Mesothelial cell of epicardium (in vitro differentiated cells): ENCODE measurements at regions not wholly inside any gene's neighbourhood (a gene's known extent, or its start where the extent isn't known, plus 50 kb on each side); places are given as distances from the start of the nearest gene placed in this dataset.

Experiments
- DNase-seq, 2 experiments: peaks; one replicate each; pipeline ENCODE4 v3.0.0; 2021; ENCODE audit warnings: low spot score in 2 of 2; ENCODE audit not compliant: unreplicated experiment in 2 of 2
- H3K27ac Mint-ChIP-seq: 2 replicates; pipeline ENCODE4 v1.8.0; 2021; ENCODE audit warnings: mixed read lengths
- H3K27me3 Mint-ChIP-seq: 2 replicates; pipeline ENCODE4 v1.8.0; 2021; ENCODE audit warnings: low read depth, mixed read lengths
- H3K36me3 Mint-ChIP-seq: 2 replicates; pipeline ENCODE4 v1.8.0; 2021; ENCODE audit warnings: mixed read lengths
- H3K4me1 Mint-ChIP-seq: 2 replicates; pipeline ENCODE4 v1.8.0; 2021; ENCODE audit warnings: mixed read lengths
- H3K4me3 Mint-ChIP-seq: 2 replicates; pipeline ENCODE4 v1.8.0; 2021; ENCODE audit warnings: mild to moderate bottlenecking, moderate library complexity, mixed read lengths
- H3K9me3 Mint-ChIP-seq: 2 replicates; pipeline ENCODE4 v1.8.0; 2021; ENCODE audit warnings: mixed read lengths
- TF ChIP-seq, protein P1 (sequence below): fragments of 200-600 bp; sonication (generic); IDR thresholded peaks from one replicate; pipeline ENCODE4 v1.5.0; 2021; ENCODE audit warnings: antibody characterized with exemption; ENCODE audit not compliant: unreplicated experiment

DNA sequence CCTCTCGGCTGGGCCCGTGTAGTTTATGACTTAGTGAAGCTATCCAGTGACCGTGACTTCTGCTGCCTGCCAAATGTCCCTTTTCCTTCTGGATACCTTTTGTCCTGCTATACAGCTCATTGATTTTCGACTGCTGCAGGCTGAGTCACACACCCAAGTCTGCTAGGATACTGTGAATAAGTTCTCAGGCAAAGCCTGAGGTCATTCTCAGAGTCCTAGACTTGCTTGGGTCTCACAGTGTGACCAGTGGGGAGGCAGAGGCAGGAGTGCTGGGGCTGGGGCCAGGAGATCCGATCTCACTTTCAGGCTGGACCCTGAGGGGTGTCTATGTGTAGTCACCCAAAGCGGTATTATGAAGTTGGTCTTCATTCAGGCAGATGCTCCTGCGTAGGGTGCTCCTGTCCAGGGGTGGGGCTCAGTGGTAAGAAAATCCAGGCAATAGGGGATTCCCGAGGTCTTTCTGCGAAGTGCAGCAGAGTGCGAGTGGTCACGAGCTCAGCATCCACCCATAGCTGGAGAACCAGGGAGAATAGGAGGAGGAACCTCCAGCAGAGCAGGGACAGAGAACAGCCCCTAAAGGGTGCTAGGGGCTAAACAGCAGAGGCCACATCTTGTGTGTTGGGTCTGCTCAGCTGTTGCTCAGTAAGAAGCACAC lies 268.6 kb upstream of the NCKAP5 start:
- no peak overlapping the region for H3K27ac Mint-ChIP-seq
- no peaks in the 10 kb centered on the region for H3K36me3 Mint-ChIP-seq
- TF ChIP-seq, protein P1, sequence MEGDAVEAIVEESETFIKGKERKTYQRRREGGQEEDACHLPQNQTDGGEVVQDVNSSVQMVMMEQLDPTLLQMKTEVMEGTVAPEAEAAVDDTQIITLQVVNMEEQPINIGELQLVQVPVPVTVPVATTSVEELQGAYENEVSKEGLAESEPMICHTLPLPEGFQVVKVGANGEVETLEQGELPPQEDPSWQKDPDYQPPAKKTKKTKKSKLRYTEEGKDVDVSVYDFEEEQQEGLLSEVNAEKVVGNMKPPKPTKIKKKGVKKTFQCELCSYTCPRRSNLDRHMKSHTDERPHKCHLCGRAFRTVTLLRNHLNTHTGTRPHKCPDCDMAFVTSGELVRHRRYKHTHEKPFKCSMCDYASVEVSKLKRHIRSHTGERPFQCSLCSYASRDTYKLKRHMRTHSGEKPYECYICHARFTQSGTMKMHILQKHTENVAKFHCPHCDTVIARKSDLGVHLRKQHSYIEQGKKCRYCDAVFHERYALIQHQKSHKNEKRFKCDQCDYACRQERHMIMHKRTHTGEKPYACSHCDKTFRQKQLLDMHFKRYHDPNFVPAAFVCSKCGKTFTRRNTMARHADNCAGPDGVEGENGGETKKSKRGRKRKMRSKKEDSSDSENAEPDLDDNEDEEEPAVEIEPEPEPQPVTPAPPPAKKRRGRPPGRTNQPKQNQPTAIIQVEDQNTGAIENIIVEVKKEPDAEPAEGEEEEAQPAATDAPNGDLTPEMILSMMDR, result no peak
- peaks cover 2% of the 10 kb centered on the region for H3K27me3 Mint-ChIP-seq
- H3K9me3 Mint-ChIP-seq, result peaks cover 4% of the 10 kb centered on the region
- DNase-seq, result no peak
- no peaks in the 10 kb centered on the region for H3K4me1 Mint-ChIP-seq
- no peak overlapping the region for H3K4me3 Mint-ChIP-seq

DNA sequence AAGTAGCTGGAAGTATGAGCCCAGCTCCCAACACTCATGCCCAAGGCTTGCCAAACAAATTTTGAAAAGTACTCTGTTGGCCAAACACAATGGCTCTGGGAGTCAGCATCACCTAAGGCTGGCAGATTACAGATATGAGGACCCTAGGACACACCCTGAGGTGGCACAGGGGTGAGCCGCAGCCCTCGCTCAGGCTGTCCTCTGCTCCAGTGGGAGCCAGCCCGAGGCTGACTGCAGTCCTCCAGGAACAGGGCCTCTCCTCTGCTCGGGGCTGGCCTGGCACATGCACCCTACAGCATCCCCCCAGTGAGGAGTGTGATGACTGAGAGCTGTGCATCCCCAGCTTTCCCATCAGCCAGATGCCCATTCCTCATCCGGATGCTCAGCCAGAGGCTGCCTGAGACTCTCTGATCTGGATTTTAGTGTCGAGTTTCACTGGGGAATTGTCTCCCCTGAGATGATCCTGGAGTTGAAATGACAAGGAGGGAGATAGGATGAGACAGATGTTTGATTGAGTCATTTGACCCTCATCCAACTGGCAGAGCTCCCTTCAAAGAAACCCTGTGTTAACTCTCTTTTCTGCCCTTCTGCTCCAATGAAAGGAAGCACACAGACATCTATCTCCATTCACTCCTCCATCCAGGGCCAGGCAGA lies 269.3 kb upstream of the NCKAP5 start:
- no peak for DNase-seq
- TF ChIP-seq, protein P1, result no peak
- peaks cover 2% of the 10 kb centered on the region for H3K27me3 Mint-ChIP-seq
- H3K36me3 Mint-ChIP-seq, result no peaks in the 10 kb centered on the region
- peaks cover 4% of the 10 kb centered on the region for H3K9me3 Mint-ChIP-seq
- H3K27ac Mint-ChIP-seq, result no peak overlapping the region
- no peaks in the 10 kb centered on the region for H3K4me1 Mint-ChIP-seq
- no peak overlapping the region for H3K4me3 Mint-ChIP-seq

DNA sequence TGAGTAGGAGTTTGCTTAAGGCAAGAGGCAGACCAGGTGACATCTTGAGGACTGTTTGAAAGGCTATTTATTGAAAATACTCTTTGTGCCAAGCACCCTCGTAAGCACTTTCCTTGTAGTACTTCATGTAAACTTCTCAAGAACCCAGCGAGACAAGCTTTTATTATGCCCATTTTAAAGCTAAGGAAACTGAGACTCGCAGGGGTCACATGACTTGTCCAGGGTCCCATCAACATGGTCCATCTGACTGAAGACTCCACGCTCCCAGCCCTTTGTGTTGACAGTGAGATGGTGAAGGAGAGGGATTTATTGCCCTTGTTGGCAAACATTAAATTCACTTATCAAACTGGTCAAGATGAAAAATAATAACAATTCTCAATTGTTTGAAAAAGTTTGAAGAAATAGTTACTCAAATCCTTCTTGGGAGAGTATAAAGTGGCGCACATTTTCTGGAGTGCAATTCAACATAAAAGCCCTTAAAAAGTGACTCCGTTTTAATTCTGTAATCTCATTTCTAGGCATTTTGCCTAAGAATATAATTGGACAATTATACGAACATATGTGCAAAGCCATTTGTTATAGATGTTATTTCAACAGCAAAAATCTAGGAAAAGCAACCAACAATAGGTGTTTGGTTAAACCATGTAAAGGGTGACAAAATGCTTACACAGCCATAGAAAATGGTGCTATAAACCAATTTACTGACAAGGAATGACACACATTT lies 270.5 kb upstream of the NCKAP5 start:
- Mint-ChIP-seq H3K27me3 (peaks cover 2% of the 10 kb centered on the region), H3K9me3 (peaks cover 4% of the 10 kb centered on the region), H3K4me1 (no peaks in the 10 kb centered on the region), H3K27ac (no peak overlapping the region), H3K36me3 (no peaks in the 10 kb centered on the region), H3K4me3 (no peak overlapping the region)
- DNase-seq, result no peak
- TF ChIP-seq, protein P1, result no peak

DNA sequence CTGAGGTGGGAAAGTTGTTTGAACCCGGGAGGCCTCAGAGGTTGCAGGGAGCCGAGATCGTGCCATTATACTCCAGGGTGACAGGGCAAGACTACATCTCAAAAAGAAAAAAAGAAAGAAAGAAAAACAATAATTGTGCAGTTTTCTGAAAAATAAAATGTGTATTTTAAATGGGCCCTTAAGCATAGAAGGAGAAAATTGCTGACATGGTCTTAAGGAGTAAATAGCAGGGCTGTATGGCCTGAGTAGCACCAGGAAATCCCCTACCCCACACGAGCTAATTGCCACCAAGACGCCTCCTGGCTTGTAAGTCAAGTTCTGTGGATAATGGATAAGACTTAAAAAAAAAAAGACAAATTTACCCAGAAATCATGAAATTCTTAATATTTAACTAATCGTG lies 271.4 kb upstream of the NCKAP5 start:
- TF ChIP-seq, protein P1, result no peak
- Mint-ChIP-seq H3K4me1 (peaks cover 2% of the 10 kb centered on the region), H3K27me3 (peaks cover 3% of the 10 kb centered on the region), H3K4me3 (no peak overlapping the region), H3K36me3 (no peaks in the 10 kb centered on the region), H3K9me3 (no peaks in the 10 kb centered on the region), H3K27ac (no peak overlapping the region)
- DNase-seq, result no peak

DNA sequence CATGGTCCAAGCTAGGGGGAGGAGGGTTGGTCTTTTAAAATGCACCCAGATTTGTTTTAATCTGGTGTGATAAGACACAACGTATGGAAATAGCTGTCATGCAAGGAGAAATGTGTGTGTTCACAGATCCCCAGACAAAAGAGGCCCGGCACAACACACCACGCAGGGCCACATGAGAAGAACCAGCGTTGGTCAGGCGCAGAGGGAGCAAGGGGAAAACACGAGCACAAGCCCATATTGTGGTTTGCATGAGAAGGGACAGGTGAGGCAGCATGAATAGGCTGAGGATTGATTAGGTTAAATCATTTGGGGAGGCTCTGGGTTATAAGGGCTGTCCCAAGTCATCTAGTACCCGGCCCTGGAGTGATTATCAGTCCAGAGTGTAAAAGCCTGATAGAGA lies 272.5 kb upstream of the NCKAP5 start:
- Mint-ChIP-seq H3K4me1 (peaks cover 2% of the 10 kb centered on the region), H3K27ac (no peak overlapping the region), H3K9me3 (no peaks in the 10 kb centered on the region), H3K4me3 (no peak overlapping the region), H3K36me3 (no peaks in the 10 kb centered on the region), H3K27me3 (peaks cover 12% of the 10 kb centered on the region)
- TF ChIP-seq, protein P1, result no peak
- no peak for DNase-seq
